IPS-15b (cell line): ENCODE measurements at regions not wholly inside any gene's neighbourhood (a gene's known extent, or its start where the extent isn't known, plus 50 kb on each side); places are given as distances from the start of the nearest gene placed in this dataset.

Source experiments
- H3K27me3 ChIP-seq: one replicate; pipeline ENCODE4 v1.6.1; 2013; ENCODE audit warnings: low read length; ENCODE audit not compliant: control insufficient read depth, insufficient read depth
- H3K36me3 ChIP-seq: one replicate; pipeline ENCODE4 v1.6.1; 2013; ENCODE audit warnings: low read length; ENCODE audit not compliant: control insufficient read depth, insufficient read depth
- H3K4me1 ChIP-seq: one replicate; pipeline ENCODE4 v1.6.1; 2013; ENCODE audit warnings: mild to moderate bottlenecking, low read length; ENCODE audit not compliant: control insufficient read depth, insufficient read depth
- H3K4me3 ChIP-seq: one replicate; pipeline ENCODE4 v1.5.1; 2013; ENCODE audit warnings: low read depth, low read length
- H3K9ac ChIP-seq: one replicate; pipeline ENCODE4 v1.6.1; 2013; ENCODE audit warnings: low read depth, mild to moderate bottlenecking, low read length
- H3K9me3 ChIP-seq: one replicate; pipeline ENCODE4 v1.6.1; 2013; ENCODE audit warnings: mild to moderate bottlenecking, low read length; ENCODE audit not compliant: control insufficient read depth, insufficient read depth

DNA sequence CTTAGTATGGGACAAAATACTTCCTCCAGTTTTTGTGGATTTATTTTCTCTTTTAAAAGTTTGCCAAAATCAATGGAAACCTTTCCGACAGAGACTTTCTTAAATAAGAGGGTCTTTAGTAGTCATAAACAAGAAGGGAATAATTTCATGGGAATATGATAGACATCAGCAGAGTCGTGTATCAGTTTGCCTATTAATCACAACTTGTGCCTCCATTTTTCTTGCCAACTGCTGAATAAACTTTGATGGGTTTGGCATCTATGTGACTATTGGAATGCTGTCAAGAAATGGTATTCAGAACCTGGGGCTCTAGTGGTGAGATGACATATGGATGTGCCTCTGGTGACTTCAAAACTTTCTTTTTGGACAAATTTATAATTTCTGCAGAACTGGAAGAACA, 1668.2 kb downstream of the MAT2B start:
- no peaks in the 10 kb centered on the region for H3K9me3 ChIP-seq
- H3K4me1 ChIP-seq, result peaks cover 6% of the 10 kb centered on the region
- no peak overlapping the region for H3K9ac ChIP-seq
- H3K27me3 ChIP-seq, result no peaks in the 10 kb centered on the region
- no peaks in the 10 kb centered on the region for H3K36me3 ChIP-seq
- H3K4me3 ChIP-seq, result no peak overlapping the region

DNA sequence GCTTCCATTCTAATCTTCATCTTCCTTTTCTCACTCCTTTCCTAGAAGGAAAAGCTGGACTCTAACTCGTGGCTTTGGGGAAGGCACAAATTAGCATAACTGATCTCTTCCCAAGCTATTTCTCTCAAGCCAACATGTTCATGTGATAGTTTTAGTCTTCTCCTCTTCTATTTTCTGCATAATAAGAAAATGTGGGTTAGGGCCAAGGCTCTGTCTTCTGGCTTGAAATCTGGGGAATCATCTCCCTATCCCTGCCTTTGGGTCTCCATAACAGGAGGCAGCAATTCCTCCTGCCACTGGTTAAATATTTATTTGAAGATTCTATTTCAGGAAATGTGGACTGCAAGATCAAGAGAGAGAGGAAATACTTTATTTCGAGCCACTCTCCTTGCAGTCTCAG, 1669.6 kb downstream of the MAT2B start:
- no peak overlapping the region for H3K4me3 ChIP-seq
- no peaks in the 10 kb centered on the region for H3K27me3 ChIP-seq
- no peaks in the 10 kb centered on the region for H3K9me3 ChIP-seq
- H3K4me1 ChIP-seq, result peaks cover 6% of the 10 kb centered on the region
- H3K36me3 ChIP-seq, result no peaks in the 10 kb centered on the region
- no peak overlapping the region for H3K9ac ChIP-seq

DNA sequence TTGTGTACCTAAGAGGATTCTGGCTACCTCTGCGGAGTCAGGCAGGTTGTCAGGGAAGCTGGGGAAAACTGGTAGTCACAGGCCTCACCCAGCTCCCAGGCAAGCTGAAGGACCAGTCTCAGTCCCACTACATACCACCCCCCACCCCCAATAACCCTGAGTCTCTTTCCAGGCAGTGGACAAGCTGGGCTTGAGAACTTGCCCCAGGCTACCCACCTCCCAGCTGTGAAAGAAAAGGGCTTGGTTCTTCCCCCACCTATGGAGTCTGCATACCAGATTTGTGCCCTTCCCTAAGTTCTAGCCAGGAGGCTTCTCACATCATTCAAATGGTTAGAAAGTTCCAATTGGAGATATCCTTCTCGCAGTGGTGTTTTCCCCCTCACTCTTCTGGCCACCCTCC, 1678.8 kb downstream of the MAT2B start:
- H3K36me3 ChIP-seq, result no peaks in the 10 kb centered on the region
- no peaks in the 10 kb centered on the region for H3K9me3 ChIP-seq
- no peak overlapping the region for H3K4me3 ChIP-seq

DNA sequence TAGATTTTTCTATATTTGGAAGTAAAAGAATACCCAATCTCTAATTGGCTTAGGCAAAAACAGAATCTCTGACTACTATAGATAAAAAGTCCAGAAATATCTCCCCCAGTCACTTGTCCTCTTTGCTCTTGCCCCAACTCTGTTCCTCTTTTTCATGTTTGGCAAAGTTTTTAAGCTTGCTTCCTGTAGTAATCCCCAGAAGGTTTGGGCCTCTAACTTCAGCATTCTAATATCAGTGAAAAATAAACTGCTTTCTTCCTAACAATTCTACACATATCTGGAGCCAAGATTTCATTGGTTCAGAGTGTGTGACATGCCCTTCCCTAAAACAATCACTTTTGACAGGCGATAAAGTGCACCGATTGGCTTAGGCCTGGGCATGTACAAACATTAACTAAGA, 1680.3 kb downstream of the MAT2B start:
- Histone ChIP-seq H3K27me3 (no peaks in the 10 kb centered on the region), H3K9me3 (no peaks in the 10 kb centered on the region), H3K36me3 (no peaks in the 10 kb centered on the region), H3K4me3 (no peak overlapping the region), H3K4me1 (no peaks in the 10 kb centered on the region), H3K9ac (no peak overlapping the region)

More for the DNA sequence above, 1678.8 kb downstream of the MAT2B start:
- H3K4me1 ChIP-seq, result no peaks in the 10 kb centered on the region
- no peak overlapping the region for H3K9ac ChIP-seq
- H3K27me3 ChIP-seq, result no peaks in the 10 kb centered on the region

- Histone ChIP-seq H3K4me1 (no peaks in the 10 kb centered on the region), H3K36me3 (no peaks in the 10 kb centered on the region), H3K9me3 (no peaks in the 10 kb centered on the region), H3K9ac (no peak overlapping the region), H3K27me3 (no peaks in the 10 kb centered on the region), H3K4me3 (no peak overlapping the region)
These were observed 1682.4 kb downstream of the MAT2B start for GRCh38 chr5:165187815-165188214.

DNA sequence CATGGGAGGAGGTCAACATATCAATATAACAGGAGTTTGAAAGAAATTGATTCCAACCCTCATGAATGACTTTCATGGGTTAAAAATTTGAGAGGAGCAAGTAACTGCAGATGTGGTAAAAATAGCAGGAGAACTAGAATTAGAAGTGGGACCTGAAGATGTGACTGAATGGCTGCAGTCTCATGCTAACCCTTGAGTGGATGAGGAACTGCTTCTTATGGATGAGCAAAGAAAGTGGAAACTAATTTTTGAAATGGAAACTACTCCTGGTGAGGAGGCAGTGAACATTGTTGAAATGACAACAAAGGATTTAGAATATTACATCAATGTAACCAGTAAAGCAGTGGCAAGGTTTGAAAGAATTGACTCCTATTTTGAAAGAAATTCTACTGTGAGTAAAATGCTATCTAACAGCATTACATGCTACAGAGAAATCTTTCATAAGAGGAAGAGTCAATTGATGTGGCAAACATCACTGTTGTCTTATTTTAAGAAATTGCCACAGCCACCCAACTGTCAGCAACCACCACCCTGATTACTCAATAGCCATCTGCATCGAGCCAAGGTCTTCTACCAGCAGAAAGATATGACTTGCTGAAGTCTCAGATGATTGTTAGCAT, 1683.2 kb downstream of the MAT2B start:
- no peaks in the 10 kb centered on the region for H3K9me3 ChIP-seq
- H3K27me3 ChIP-seq, result no peaks in the 10 kb centered on the region
- no peak overlapping the region for H3K9ac ChIP-seq
- no peaks in the 10 kb centered on the region for H3K4me1 ChIP-seq
- no peak overlapping the region for H3K4me3 ChIP-seq
- no peaks in the 10 kb centered on the region for H3K36me3 ChIP-seq

DNA sequence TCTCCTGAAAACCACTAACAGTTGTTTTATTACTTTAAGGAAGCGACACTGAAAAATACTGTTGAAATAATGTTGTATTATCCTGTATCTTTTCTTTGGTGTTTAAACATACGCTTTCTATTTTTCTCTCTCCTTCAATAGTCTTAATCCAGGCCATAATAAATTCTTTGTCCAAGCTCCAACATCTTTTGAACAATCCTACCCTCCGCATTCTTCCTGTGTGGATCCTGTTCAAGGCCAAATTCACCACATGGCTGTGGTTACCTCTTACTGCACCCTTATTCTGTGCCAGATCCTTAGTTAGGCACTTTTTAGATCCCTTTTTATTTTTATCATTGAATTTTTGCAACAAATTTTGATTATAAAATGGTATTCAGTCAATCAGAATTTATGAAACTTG, 1691.5 kb downstream of the MAT2B start:
- no peak overlapping the region for H3K4me3 ChIP-seq
- no peaks in the 10 kb centered on the region for H3K27me3 ChIP-seq
- H3K36me3 ChIP-seq, result no peaks in the 10 kb centered on the region
- H3K9ac ChIP-seq, result no peak overlapping the region
- no peaks in the 10 kb centered on the region for H3K9me3 ChIP-seq
- H3K4me1 ChIP-seq, result no peaks in the 10 kb centered on the region

DNA sequence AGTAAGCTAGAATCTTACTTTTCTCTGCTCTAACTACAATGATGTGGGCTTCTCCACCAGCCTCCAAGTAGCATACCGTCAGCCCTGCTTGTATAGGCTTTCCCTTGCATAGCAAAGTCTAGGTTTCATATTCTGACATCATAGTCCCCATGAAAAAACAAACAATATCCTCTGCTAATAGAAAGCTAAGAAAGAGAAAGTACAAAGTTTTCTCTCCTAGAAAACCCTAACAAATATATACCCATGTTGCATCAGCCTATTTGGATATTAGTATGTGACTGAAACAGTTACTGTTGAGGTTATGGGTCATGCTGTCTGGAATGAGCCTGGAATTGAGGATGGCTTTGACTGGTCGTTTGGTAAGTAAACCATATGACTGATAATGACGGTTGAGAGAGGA, 1696.0 kb downstream of the MAT2B start:
- peaks cover 3% of the 10 kb centered on the region for H3K4me1 ChIP-seq
- no peak overlapping the region for H3K9ac ChIP-seq
- no peaks in the 10 kb centered on the region for H3K9me3 ChIP-seq
- H3K4me3 ChIP-seq, result no peak overlapping the region
- no peaks in the 10 kb centered on the region for H3K36me3 ChIP-seq
- H3K27me3 ChIP-seq, result no peaks in the 10 kb centered on the region

GRCh38 chr5:165201771-165202518, 1696.5 kb downstream of the MAT2B start:
- Histone ChIP-seq H3K4me3 (no peak overlapping the region), H3K9me3 (no peaks in the 10 kb centered on the region), H3K36me3 (no peaks in the 10 kb centered on the region), H3K9ac (no peak overlapping the region), H3K27me3 (no peaks in the 10 kb centered on the region), H3K4me1 (peaks cover 8% of the 10 kb centered on the region)

GRCh38 chr5:165202519-165202910, 1697.1 kb downstream of the MAT2B start:
- H3K4me3 ChIP-seq, result no peak overlapping the region
- H3K4me1 ChIP-seq, result peaks cover 11% of the 10 kb centered on the region
- no peaks in the 10 kb centered on the region for H3K9me3 ChIP-seq
- no peaks in the 10 kb centered on the region for H3K36me3 ChIP-seq
- no peaks in the 10 kb centered on the region for H3K27me3 ChIP-seq
- H3K9ac ChIP-seq, result no peak overlapping the region

DNA sequence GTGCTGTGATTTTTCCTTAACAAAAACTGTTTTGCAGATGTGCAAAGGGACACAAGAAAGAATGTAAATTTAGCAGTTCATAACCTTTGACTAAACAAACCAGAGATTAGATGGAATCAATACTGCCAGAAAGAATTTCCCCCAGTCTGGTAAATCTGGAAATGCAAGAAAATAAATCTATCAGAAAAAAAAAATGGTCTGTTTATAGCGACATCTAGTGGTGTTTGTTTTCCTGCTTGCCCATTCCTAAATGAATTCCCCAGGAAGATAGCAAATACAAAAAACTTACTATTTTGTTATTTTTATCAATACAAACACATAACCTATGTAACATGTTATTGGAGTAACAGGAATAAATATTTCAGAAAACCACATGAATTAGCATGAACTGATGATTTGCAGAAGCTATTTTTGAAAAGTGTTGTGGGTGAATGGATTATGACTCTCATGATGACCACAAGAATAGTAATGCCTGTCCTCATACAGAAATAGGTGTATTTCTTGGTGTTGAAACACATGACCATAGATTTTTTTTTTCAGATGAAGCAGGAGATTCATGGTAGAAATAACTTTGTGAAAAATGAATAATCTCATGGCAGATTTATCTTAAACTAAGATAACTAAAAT, 1703.8 kb downstream of the MAT2B start:
- H3K36me3 ChIP-seq, result no peaks in the 10 kb centered on the region
- H3K27me3 ChIP-seq, result no peaks in the 10 kb centered on the region

More for the DNA sequence above, 1703.8 kb downstream of the MAT2B start:
- Histone ChIP-seq H3K4me3 (no peak overlapping the region), H3K9me3 (no peaks in the 10 kb centered on the region), H3K9ac (no peak overlapping the region), H3K4me1 (peaks cover 13% of the 10 kb centered on the region)
